Fibroblast of skin of right biceps (primary cell): ENCODE measurements at regions not wholly inside any gene's neighbourhood (a gene's known extent, or its start where the extent isn't known, plus 50 kb on each side); places are given as distances from the start of the nearest gene placed in this dataset.
"Not testable (repeated sequence)": the region's sequence is repeated elsewhere in the genome, so short reads cannot be mapped to it uniquely, and the experiment has no call there.

Experiments used
- DNase-seq: peaks from one replicate; pipeline ENCODE4 v3.0.0-alpha.2; 2013

DNA sequence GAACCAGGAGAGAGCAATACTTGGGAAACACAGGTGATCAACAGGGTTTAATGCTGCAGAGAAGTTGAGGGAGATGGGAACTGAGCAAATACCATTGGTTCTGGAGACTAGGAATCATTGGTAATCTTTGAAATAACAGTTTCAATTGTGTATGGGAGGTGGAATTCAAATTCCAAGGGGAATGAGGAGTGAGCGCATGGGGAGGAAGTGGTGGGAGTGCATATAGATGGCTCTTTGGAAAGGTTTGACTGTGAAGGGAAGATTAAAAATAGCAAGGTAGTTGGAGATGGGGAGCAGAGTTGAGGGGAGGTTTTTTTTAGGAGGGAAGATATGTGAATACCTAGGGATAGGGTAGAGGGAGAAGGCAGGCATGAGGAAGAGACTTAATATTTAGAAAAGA, 51.1 kb upstream of the ROPN1 start:
- no peak for DNase-seq

DNA sequence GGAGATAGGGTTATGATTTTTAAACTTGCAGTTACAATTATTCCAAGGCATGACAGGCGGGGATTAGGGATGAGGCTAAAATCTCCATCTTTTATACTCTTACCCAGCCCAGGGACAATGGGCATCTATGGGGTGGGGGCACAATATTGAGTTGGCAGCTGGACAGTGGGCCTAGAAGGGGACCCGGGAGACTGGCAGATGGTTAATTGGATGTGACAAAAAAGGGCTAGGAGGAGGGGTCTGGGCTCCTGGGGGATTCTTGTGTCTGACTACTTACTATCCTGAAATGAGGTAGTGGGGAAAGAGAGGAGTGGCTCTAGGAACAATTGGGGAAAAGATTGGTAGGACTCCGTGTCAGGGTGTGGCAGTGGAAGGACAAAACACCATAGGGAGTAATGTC, 53.0 kb upstream of the ROPN1 start:
- DNase-seq = no peak

DNA sequence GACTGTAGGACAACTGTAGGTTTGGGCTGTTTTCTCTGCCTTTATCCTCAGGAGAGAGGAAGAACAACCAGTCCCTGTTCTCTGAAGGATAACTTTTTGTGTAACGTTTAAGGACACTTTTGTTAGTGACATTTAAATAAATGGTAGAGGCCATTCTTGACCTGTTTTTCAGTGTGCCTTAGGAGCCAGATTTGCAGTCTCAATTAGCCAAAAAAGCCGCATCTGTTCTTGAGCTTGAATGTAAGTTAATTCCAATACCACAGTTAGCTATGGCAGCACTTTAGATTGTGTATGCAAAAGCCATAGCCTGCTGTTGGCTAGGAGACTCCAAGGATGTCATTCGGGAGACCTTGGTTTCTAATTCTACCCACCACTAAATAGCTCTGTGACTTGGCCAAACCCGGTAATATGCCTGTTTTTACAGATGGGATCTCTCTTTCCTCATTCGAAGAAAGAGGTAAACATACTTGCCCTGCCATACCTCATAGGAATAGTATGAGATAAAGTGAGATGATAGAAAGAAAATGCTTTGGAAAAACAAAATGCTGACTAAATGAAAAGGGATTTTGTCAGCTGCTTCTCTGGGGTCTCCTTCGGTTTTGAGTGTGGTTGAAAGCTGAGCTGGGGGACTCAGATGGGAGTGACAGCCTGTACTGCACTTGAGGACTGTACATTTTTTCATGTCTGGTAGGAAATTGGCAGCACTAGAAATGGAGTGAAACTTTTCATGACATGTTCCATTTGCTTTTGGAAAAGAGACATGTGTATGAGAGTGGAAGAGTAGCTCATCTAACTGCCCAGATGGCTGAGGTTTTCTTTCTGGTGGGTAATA, 57.3 kb upstream of the ROPN1 start:
- no peak for DNase-seq

DNA sequence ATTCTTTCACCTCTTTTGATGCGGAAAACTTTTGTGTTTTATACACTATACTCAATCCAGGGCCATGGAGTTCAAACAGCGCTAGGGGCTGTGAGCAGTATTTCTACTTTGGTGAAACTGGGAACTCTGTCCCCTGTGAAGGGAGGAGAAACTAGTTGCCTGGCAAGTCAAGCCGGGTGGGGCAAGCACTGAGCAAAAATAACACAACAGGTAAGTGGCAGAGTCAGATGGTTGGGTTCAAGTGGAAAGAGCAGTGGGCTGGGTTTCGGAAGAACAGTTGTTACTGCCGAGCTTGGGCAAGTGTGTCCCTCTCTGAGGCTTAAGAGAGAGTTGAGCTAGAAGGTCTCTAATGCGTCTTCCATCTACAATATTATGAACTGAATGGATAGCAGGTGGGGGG, 59.7 kb upstream of the ROPN1 start:
- DNase-seq = no peak

DNA sequence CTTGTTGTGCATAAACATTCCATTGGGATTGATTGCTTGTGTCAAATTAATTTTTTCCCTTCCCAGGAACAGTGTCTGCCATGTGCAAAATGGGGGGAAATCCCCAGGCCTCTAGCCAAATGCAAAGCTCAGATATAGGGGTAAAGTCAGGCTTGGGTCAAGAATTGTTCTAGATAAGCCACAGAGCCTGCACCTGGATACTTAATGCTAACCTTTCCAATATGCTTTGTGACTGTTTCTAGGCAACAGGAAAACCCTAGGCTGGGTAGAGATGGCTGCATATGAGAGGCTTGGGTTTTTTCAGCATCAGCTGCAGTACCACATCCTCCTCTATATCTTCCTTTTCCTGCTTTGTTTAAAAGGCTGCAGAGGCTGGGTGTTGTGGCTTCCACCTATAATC, 61.9 kb upstream of the ROPN1 start:
- DNase-seq = no peak

DNA sequence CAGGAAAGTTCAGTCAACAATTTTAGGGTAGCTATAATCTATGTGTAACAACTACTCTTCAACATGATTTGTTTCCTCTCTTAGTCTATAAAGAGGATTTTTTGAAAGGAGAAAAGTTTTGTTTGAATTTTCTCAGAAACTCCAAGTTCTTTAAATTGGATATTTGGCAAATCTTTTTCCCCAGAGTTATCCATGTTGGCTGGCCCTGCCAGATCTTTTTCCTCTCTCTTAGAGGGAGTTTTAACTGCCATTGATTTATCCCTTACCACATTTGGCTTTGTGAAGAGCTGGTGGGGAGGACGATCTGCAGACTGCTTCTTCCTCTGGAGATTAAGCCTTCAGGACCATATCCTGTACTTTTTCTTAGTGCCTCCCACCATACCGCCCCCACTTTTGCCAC, 64.9 kb upstream of the ROPN1 start:
- DNase-seq = no peak

DNA sequence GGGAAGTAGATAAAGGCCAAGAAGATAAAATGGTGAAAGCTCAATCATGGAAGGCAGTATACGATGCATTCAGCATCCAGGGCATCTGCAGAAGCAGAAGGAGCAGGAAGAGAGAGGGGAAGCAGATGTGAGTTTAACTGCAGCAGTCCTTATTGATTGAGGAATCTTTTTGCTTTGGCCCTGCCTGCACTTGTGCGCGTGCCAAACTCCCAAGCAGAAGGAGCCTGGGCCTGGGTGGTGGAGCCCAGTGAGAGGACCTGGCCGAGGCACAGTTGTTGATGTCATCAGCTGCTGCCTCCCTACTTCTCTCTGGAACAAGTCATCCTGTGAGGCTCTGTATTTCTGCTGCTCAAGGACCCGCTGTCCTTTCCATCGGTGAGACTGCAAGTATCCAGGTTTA, 65.5 kb upstream of the ROPN1 start:
- DNase-seq = no peak

DNA sequence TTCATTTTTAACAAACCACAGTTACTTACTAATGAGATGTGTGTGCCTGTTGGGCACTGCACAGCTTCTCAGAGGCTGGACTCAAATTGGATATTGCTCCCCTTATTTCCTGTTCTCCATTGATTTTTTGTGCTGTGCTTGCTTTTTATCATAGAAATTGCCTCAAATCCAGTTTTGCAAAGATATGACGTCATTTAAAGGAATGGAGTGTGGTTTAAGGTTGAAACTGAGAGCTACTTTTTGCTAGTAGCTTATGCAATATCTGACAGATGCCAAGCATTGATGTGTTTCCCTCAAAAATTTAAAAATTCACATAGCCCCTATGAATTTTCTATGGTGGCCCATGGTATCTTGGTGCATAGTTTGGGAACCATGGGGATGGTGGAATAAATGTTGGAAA, 67.7 kb upstream of the ROPN1 start:
- DNase-seq = peak; percentile 74

DNA sequence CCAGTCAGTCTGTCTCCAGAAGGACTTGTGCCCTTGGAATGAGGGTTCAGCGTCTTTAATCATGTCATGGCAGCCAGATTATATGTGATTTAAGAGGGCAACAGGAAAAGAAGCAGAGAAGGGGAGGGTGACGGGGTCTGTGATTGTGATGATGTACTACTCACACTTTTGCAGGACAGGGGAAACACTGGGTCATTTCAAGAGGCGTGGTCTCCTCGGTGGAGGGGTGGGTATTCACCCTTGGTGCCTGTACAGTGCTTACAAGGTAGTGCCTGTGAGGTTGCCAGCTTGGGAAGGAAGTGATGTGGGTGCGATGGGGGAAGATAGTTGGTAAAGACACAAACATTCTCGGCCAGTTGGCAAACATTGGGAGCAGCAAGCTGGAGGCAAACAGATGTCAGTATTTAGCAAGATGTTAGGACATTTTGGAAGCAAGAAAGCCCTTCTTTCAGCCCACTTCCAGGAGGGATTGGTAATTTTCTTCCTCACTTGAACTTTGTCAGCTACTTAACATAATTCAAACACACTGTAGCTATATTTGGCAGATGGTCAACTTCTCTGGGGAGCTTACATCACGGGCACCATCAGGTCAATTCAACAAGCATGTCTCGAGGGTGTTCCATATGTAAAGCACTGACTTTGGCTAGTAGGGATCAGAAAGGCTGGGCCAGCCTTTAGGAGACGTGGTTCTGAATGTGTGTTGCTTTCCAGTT, 71.4 kb upstream of the ROPN1 start:
- peak; percentile 64 for DNase-seq

DNA sequence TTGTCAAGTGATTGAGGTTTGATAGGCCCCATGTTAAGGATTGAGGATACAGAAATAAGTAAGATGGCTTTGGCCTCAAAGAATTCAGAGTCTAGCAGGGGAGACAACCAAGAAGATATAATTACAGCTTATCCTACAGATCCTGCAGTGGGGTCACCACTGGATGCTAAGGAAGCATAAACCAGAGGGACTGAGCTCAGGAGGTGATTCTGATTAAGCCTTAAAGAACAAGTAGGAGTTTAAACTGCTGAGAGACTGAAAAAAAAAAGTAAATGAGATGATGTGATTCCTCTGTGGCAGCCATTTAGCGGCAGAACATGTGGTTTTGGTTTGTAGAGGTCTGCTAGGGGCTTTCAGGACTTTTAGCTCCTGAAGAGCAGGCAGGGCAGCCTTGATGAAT, 72.1 kb upstream of the ROPN1 start:
- peak; percentile 36 for DNase-seq

DNA sequence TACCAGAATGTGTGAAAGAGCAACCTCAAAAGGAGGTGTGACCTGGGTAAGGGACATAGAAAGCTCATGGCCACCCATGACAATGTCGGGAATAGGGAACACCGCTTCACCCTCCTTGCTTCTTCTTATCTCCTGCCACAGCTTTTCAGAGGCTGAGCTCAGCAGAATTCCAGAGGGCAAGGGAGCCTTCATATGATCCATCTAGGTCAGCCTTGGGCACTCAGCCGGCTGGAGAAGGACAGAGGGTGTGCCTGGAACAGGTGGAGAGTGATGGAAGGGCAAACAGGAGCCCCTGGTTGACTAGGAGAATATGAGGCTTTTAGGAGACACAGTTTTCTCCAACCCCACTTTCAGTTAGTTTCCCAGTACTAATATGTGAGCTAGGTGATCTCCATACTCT, 74.6 kb upstream of the ROPN1 start:
- not testable (repeated sequence) for DNase-seq

DNA sequence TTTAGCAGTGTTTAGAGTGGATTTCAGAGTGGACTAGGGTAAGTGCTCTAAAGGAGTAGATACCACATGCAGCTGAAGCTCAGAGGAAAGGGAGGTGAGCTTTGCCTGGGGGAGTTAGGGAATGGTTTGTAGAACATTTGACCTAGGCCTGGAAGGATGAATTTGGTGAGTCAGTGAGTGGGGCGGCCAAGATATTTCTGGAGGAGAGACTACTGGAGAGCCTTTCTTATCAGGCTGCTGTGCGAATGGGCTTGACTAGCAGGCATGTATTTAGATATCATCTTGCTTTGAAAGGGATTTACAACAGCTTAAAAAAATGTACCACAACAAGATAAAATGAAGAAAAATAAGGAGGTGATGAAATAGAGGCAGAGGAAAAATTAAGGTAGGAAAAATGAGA, 77.8 kb upstream of the ROPN1 start:
- DNase-seq = not testable (repeated sequence)

DNA sequence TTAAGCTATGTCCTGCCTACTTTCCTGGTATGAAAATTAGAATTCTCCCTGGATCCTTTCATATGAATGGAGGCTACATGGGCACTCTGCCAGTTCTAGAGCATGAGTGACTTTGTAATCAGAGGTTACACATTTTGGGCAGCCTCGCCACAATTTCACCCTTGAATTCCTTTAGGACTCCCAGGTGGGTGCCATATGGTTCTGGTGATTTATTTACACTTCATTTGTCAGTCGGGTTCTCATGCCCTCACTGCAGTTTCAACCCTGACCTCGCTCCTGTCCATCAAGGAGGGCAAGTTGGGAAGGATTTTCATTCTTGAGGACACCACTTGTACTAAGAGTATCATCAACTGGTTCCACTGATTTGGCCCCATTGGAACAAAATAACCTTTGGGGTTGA, 83.2 kb upstream of the ROPN1 start:
- not testable (repeated sequence) for DNase-seq

DNA sequence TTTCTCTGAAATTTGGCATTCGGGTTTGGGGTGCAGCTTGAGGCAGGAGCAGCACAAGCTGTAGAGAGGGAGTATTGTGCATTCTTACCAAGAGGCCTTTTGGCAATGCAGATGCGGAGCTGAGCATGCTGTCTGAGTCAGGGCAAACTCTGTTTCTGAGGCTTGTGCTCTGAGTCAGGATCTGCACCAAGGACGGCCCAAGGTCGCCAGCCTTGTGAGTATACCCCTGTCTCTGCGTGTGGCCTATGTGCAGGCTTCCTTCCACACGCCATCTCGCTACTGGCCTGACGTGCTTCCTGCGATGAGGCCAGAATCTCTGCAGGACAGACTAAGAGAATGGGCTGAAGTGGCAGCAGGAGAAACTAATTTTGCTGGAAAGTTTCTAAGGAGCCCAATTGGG, 83.8 kb upstream of the ROPN1 start:
- no peak for DNase-seq

DNA sequence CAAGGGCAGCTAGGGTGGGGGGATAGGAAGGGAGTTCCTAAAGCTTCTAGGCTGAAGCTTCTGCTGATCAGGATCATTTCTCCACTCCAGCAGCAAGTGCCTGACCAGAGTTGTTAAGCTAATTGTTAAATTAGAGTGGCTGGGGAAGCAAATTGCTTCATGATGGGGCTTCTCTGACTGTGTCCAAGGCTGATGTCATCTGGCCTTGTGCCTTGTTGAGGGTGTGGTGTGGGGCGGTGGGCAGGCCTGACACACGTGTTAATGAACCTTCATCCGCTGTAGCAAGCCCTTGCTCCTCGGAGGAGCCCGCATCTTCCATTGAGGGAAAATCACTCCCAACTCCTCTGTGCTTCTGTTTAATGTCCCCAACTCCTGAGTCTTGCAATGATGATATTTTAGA, 84.3 kb upstream of the ROPN1 start:
- DNase-seq = no peak

DNA sequence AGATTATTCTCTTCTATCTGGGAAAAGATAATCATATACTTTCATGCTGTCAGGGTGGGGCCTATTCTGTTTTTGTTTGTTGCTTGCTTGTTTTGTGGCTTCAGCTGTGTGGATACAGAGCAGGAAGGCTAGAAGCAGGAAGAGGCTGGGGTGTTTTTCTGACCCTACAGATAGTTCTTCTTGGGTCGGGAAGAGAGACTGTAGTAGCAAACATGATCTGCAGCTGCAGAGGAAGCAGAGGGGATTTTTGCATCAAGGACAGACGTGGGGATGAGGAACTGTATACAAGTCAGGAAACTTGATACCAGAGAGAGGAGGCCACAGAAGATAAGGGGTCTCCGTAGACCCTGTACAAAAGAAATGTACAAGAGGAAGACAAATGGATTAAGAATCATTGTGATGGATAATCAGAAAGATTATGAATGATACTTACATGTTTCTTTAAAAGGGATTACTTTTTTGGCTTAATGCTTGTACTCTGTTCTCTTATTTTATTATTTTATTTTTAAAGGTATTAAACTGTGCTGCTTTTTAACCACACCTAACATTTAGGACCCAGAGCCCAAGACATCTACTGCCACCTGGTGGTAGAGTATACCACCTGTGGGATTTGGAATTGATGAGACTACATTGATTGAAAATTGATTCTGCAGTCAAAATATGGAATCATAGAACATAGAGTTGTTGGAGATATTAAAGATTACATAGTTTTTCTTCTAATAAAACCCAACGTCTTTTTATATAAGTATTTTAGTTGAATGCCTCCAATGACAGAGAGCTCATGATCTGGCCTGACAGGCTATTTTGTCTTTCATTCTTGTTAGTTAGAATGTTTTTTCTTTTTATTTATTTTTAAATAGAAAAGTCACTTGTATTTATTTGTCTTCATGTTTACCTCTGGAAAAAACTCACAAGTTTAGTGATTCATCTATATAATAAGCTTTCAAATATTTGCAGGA, 87.3 kb upstream of the ROPN1 start:
- DNase-seq = peak; percentile 42

DNA sequence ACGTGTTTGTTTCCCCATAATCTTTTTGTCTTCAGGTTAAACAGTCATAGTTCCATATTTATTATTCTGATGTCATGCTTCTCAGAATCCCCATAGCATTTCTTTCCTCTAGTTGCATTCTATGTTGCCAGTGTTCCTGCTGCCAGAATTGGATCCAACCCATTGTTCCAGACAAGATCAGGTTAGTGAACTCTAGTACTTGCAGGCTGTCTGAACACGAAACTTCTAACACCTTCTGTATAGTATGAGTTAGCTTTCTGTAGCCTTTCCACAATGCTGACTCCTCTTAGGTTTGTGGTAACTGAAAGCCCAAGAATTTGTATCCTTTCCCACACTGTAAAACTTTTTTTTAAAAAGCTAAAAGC, 88.0 kb upstream of the ROPN1 start:
- DNase-seq = no peak

DNA sequence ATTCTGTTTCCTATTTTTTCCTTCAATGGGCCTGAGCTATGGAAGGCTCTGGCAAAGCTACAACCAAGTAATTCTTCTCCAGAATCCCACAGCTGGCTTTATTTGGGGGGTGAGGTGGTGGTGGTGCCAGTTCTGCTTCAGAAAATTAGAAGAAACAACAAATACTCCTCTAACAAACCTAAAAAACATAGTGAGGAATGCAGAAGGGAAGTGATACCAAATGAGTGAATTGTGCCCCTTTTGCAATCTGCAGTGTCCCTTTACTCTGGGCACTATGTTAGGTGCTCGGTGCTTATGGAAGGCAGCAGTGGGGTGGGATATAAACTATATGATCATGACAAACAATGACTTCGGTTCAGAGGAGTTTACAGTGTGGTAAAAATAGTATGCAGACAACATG, 90.4 kb upstream of the ROPN1 start:
- DNase-seq = no peak

DNA sequence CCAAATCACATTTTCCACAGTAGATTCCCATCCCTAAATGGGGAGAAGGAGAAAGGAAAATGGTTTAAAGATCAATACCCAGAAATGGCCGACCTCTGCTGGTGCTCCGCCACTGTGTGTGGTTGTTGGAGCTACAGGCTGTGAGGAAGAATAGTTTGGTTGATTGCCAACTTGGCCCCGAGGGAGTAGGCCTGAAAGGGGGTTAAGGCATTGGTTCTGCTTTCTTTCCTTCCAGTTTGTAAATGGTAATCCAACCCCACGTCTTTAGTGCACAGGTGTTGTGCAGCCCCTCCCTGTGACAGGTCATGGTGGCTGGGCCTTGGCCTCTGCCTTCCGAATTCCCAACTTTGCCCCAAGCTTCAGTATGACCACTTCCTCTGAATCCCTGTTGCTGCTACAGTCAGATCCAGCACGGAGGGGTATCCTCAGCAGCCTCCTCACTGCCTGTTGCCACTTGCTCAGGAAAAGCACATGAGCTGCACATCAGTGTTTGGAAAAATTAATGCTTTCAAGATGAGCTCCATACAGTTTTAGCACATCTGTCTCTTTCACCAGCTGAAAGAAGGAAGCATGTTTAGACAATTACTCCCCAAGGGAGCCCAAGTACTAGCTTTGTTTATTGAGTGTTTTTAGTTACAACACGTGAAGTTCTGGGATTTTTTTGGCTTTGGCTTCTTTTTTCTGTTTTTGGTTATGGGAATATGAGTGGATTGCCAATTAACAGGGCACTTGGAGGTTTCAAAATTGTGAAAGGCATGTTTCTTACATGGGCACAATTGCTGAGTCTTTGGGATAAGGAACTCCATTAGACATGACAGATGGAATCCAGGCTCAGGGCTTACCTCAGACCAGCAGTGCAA, 92.3 kb upstream of the ROPN1 start:
- peak; percentile 58 for DNase-seq

DNA sequence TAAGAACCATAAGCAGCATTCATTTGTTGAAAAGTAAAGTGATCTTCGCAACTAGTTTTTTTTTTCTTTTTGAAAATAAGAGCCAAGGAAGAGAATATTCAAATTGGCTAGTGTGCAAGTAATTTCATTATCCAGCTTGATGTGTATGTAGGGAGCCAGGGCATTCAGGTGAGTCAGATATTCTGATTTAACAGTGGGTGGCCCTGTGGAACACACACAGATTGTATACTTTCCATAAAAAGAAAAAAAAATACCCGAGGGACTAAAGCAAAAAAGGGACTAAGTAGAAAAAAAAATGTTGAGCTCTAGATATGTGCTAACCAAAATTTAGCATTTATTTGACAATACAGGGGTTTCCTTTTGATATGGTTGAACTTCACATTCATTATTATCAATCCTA, 96.9 kb upstream of the ROPN1 start:
- no peak for DNase-seq

DNA sequence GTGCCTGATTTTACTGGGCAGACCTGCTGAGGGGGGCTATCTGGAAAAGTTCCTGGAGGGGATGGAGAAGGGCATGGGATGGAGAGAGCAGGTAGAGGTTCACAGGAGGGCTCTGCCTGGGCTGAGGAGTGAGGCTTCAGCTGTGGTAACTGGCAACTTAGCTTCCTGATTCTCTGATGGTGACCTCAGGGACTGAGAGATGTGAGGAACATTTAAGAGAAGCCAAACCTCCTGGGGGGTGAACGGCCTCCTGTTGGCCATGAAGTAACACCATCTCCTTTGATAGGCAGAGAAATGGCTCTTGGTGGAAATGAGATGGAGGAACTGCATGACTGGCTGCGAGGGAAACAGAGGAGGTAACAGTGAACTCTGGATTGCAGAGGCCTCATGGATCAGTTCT, 97.3 kb upstream of the ROPN1 start:
- no peak for DNase-seq

DNA sequence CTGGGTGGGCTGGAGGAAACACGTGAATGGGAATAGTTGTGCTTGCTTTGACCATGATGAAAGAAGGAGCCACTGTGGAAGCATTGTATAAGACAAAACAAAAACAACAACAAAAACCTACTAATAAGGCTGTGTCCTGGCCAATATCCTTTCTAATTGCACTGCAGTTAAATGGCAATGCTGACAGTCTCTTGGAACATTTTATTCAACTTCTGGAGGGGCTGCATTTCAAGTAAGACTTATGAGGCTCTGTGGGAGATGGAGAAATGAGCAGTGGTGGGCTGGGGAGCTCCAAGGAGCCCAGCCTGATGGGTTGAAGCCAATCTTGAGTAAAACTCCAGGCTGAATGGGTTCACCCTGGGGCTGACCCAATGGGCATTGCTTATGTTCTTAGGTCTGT, 99.8 kb upstream of the ROPN1 start:
- DNase-seq = no peak

DNA sequence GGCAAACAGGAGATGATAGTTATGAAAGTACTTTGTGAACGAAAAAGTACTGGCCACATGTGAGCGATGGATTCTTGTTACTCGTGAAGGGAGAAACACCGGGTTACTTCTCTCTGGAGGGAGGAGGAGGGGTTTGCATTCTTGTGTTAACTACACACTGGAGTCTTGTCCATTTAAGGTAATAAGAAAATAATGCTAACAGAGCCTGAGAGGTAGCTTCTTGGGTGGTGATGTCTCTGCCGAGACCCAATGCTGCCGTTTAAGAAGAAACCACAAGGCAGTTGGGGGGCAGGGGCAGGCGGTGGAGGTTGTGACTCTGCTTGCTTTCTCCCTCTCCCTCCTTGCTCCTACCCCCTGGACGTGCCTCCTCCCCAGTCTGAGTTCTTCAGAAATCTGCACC, 100.9 kb upstream of the ROPN1 start:
- peak; percentile 96 for DNase-seq
